Ramos (cell line): ENCODE measurements at regions not wholly inside any gene's neighbourhood (a gene's known extent, or its start where the extent isn't known, plus 50 kb on each side); places are given as distances from the start of the nearest gene placed in this dataset.
"Not testable (repeated sequence)": the region's sequence is repeated elsewhere in the genome, so short reads cannot be mapped to it uniquely, and the experiment has no call there.

ENCODE experiments used
- in situ Hi-C: fragments of 300-500 bp; cut with MboI; formaldehyde crosslinking; loops from one replicate; pipeline ENCODE4 v1.14.3; 2022; ENCODE audit warnings: low sequenced_read_pairs; ENCODE audit not compliant: unreplicated experiment

DNA sequence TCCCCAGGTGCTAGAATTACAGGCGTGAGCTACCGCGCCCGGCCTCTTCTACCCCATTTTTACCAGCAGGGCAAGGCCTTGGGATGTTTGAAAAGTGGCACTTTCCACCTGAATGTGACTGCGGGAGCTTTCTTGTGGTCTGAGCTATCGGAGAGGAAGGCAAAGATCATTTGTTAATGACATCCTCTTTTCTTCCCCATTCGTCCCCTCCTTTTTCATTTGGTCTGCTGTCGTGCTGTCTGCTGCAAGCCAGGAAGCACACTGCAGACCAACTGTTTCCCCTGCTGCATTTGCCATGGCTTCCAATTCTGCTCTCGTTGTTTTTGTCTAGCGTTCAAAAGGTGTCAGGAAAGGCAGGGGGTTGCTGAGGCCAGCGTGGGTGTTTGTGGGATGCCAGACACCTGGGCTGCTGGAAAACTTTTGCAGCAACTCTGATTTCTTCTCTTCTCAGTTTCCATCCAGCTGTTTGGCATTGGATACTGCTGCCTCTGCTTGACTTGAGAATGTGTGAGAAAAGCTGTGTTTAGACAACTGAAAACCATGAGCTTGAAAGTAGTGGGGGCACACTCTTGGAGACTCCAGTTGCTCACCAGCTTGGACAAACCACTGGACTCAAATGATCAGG lies 196.4 kb upstream of the MSX2 start:
- in situ Hi-C loops = no loop called here

DNA sequence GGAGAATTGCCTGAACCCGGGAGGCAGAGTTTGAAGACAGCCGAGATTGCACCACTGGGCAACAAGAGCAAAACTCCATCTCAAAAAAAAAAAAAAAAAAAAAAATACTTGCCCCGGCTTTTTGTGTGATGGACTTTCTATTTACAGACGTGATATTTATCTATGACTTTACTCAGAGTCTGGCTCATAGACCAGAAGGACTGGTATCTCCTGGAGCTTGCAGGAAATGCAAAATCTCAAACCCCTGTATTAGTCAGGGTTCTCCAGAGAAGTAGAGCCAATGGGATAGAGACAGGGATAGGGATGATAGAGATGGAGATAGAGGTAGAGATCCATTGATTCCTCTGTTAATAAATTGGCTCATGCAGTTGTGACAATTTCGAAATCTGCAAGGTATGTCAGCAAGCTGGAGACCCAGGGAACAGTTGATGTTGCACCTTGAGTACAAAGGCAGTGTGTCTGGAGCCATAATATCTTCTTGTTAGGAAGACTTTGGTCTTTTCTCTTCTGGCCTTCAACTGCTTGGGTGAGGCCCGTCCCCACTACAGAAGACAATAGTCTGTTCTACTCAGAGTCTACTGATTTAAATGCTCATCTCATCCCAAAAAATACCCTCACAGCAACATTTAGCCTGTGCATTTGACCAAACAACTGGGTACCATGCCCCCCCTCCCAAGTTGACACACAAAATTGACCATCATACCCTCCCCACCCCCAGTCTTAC lies 195.4 kb upstream of the MSX2 start:
- in situ Hi-C loops = no loop called here

DNA sequence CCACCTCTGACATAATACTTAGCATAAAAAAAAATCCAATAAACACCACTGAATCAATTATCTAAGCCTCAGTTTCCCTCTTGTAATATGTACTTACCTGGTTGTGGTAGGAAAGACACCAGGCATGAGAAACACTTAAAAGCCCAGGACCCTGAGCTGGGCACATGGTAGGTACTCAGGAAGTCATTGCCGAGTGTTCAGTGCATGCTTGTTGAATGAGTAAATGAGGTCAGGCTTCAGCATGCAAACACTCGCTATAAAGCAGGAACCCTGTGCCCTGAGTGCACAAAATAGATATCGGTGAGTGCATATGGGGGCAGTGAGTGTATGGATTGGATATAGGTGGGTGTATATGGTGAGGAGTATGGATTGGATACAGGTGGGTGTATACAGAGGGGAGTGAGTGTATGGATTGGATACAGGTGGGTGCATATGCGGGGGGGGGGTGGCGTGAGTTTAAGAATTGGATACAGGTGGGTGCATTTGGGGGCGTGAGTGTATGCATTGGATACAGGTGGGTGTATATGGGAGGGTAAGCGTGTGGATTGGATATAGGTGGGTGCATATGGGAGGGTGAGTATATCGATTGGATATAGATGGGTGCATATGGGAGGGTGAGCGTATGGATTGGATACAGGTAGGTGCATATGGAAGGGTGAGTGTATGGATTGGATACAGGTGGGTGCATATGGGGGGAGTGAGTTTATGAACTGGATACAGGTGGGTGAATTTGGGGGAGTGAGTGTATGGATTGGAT lies 194.3 kb upstream of the MSX2 start:
- in situ Hi-C loops = no loop called here

DNA sequence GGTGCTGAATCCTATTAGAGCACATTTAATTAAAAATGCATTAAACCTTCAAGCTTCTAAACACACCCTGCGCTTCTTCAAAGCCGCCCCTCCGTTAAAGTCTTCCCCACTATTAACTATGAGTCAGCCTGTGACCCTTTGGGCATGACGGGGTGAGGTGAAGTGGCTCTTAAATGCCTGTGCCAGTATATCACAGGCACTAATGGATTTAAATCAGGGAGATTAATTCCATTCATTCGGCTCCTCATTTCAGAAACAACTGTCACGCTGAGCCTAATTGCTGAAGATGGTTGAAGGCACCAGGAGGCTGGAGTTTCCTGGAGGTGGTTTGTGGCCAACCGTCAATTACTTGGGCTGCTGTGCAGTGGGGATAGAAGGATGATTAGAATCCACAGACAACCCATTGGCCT lies 192.6 kb upstream of the MSX2 start:
- in situ Hi-C loops = no loop called here

DNA sequence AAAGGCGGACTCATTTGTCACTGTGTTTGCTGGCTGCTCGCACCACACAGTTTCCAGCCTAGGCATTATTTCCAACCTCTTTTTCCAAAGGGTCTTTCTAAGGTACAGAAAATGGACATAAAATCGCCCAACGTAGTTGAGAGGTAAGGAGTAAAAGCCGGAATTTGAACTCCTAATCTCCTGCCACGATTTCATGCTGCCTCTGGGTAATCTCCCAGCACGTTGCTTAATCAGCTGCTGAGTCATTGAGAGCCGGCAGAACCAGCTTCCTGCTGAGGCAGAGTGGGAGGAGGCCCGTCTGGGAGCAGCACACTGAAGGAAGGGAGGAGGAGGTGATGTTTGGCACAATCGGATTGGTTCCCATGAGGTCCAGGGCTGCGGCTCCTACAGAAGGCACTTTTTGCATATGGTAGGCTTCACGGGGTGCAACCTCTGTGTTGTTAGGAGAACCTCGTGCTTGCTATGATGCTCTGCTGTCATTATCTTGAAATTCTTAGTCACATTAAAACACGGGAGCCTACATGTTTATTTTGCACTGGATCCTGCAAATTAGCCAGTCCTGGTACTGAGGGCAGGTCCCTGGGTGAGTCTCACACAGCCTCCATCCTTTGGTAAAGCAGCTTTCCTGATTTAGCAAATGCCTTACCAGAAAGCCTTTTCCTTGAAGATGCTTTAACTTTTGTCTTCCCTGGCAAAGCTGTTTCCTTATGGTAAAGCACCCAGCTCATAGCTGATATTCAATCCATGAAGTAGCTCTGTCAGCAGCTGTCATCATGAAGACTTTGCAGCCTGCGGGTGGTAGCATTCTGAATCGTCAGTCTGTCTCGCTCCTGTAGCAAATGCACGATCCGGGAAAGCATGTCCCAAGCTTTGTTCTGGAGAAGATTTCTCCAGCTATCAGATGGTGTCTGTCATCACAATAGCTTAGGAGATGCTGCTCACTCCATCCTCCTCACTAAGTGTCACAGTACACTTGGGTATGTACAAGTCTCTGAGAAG lies 191.6 kb upstream of the MSX2 start:
- in situ Hi-C loops = no loop called here

DNA sequence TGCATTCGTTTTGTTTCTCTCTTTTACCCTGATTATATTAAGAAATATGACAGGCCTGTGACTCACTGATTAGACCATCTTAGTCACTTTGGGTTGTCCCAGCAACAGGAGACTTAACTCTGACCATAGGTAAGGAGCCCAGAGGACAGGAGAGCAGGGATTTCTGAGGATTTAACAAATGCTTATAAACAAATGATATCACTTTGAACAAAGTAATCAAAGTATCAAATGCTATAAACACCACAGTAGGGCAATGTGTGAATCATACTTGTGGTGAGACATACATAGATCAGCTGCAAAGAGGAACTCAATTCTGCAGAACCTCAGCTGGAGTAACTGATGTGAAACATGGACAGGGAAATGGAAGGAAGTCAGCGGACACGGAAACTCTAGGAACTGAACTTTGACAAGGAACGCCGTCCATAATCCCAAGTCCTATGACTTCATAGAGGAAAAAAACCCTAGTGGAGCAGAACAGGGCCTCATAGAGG lies 190.6 kb upstream of the MSX2 start:
- in situ Hi-C loops = no loop called here

DNA sequence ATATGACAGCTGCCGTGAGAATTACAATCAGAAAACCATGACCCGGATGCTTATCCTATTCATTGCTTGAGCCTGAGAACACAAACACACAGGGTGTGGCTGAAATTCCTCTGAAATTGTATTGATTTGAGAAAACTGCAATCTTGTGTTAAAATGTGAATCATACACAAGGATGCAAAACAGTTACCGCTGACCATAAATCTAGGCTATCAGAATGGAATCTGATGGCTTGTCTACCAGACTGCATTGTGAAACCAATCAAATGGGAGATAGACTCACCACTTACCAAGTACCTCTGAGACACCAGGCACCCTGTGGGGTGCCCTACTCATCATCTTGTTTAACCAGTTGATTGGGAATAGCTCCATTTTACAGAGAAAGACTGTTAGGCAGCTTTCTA lies 188.7 kb upstream of the MSX2 start:
- in situ Hi-C loops = no loop called here

DNA sequence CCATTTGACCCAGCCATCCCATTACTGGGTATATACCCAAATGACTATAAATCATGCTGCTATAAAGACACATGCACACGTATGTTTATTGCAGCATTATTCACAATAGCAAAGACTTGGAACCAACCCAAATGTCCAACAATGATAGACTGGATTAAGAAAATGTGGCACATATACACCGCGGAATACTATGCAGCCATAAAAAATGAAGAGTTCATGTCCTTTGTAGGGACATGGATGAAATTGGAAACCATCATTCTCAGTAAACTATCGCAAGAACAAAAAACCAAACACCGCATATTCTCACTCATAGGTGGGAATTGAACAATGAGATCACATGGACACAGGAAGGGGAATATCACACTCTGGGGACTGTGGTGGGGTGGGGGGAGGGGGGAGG lies 184.6 kb upstream of the MSX2 start:
- in situ Hi-C loops = not testable (repeated sequence)

DNA sequence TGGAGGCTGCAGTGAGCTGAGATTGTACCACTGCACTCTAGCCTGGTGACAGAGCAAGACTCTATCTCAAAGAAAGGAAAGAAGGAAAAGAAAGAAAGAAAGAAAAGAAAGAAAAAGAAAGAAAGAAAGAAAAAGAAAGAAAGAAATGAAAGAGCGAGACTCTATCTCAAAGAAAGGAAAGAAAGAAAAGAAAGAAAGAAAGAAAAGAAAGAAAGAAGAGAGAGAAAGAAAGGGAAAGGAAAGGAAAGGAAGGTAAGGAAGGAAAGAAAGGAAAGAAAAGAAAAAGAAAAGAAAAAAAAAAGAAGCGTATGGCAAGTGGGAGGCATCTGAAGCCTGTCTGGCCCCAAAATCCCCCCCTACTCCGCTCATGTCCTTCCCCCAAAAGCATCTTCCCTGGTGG lies 182.3 kb upstream of the MSX2 start:
- in situ Hi-C loops = no loop called here

DNA sequence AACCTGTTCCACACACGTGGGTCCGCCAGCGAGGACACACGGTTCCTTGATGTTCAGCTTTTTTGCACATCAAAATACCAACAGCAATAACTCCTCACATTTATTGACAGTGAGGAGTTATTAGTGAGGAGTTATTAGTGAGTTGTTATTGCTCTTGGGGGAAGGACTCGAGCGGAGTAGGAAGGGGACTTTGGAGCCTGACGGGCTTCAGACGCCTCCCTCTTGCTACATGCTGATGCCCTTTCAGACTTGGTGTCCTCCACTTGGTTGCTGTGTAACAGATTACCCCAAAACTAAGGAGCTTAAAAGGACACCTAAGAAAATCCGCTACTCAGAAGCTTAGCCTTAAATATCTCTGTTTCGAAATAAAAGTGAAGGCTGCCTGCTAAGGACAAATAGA lies 181.9 kb upstream of the MSX2 start:
- in situ Hi-C loops = no loop called here

DNA sequence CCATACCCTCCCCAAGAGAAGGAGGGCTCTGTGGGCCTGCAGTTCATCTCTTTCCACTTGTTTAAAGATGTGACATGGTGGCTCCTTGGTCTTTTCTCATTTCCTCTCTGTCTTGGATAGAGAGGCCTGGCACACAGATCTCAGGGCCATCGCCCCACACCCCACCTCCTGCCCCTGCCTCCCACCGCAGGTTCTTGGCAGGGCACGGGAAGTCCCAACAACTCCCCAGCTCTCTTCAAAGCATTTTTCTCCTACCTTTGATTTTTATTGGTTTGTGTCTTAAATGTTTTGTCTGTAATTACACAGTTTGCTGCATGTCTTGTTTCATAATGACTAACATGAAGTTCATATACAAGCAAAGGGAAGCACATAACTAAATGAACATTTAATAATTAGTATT lies 178.5 kb upstream of the MSX2 start:
- in situ Hi-C loops = no loop called here

DNA sequence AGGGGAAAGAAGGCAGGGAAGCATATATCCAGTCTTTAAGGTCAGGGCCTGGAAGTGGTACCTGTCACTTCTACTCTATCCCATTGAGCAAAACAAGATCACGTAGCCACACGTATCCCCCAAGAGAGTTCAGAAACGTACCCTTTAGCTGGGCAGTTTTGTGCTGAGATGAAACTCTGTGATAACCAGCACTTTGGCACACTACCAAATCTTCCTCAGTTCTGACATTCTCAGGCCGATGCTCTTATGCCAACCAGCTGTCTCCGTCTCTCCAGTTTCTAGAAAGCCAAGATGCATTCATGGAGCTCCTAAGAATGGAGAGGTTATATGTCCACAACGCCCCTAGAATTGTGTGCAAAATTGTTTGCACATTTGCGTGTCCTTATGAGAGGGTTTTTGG lies 176.6 kb upstream of the MSX2 start:
- in situ Hi-C loops = no loop called here

DNA sequence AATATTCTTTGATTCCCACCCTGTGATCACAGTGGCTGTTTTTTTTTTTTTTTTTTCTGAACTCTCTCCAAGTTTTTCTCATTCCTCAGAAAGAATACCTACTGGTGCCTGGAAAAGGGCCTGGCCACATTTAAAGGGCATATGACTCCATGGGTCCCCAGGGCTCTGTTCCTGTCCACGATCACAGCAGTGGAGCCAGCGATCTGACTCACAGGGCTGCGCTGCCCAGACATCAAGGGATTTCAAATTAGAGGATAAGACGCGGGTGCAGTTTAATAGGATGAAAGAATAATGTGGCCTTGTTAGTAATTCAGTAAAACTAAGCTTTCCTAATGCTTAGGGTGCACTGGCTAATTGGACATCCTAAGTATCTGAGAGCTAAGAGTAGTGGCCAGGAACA lies 175.1 kb upstream of the MSX2 start:
- in situ Hi-C loops = no loop called here

DNA sequence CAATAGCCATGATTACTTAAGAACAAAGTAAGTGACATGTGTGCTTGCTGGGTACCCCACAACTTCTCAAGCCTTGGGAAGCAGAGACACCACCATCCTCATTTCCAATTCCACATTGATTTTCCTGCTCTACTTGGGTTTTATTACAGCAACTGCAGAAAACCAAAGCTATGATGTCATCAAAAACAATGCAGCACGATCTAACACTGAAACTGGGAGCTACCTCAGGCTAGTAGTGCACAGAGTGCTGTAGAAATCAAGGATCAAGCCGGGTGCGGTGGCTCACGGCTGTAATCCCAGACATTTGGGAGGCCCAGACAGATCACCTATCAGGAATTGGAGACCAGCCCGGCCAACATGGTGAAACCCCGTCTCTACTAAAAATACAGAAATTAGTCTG lies 174.4 kb upstream of the MSX2 start:
- in situ Hi-C loops = no loop called here

DNA sequence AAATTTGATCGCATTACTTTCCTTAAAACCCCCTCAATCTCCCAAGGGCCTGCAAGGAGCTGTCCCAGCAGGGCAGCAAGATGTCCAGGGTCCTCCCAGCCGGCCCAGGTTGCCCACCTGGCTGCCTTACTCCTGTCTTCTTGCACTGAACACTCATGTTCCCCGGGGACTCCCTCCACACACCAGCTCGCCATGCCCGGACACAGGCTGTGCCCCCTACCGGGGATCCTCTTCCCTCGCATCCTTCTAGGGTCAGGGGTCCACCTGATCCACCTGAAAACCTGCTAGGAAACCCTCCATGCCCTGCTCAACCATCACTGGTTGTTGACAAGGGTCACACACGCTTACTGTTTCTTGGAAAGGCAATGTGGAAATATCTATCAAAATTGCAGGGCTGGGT lies 172.0 kb upstream of the MSX2 start:
- in situ Hi-C loops = no loop called here

DNA sequence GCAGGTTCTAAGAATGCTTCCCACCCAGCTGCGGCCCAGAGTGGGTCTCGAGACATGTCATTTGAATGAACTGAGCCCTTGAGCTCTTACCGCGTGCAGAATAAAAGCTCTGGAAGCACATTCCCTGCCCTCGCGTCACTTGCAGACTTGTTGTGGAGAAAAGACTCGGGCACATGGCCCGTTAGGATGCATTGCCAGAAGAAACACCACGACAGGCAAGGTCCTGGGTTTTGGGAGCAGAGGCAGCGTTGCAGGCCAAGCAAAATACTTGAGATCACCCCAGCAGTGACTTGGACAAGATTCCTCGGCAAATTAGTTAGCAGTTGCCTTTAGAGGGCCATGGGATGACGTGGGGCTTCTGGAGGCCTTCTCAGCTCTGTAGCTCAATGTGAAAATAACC lies 170.8 kb upstream of the MSX2 start:
- in situ Hi-C loops = no loop called here

DNA sequence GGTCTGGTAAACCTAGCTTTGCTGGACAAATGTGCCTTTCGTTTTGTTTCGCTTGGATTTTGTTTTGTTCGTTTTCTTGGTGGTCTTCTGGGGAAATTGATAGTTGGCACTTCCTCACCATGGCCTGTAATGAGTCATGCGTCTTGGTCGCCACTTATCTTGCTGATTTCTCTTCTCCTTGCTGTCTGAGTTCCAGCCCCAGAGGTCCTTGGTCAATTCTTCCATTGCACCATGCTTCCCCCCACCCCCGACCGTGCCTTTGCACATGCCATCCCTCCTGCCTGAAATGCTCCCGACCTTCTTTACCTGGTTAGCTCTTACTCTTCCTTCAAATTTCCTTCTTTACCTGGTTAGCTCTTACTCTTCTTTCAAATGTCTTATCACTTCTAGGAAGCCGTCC lies 168.7 kb upstream of the MSX2 start:
- in situ Hi-C loops = no loop called here

DNA sequence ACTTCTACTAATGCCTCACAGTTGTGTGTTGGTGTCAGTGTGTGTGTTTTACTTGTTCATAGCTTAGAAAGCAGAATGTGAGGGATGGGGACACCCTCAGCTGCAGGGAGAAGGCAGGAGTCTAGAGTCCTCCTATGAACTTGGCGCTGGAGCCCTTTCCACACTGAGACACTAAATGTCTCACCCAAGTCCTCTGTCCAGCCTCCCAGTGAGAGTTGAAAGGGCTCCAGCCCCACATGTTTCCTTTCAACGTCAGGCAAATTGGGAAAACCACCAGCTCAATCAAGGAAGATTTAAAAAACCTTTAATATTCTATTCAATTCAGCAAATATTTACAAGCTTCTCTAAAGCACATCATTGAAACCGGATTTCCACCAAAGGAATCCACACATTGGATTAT lies 167.6 kb upstream of the MSX2 start:
- in situ Hi-C loops = no loop called here

DNA sequence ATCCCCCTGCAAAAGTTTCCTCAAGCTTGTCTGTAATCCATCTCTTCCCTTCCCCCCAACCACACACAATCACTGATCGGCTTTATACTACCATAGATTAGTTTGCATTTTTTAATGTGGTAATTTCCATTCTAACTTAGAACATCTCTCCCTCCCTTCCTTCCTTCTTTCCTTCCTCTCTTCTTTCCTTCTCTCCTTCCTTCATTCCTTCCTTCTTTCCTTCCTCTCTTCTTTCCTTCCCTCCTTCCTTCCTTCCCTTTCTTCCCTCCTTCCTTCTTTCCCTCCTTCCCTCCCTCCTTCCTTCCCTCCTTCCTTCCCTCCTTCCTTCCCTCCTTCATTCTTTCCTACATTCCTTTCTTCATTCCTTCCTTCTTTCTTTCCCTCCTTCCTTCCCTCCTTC lies 166.2 kb upstream of the MSX2 start:
- in situ Hi-C loops = no loop called here

DNA sequence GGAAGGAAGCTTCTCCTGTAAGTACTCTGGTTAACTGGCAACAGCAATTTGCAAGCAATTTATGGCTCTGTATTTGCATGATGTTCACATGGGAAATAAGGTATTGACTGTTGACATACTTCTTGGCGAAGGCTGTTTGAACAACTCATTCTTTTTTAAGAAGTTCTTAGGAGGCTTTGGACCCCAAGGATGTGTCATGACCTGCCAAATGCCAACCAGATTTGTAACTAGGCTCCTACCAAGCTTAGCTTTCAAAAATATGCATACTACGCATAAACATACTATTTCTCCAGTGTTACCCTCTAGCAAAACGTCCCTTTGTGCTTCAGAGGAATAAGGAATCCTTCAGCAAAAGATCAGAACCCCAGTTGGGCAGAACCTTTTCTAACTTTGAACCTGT lies 165.2 kb upstream of the MSX2 start:
- in situ Hi-C loops = no loop called here
